ENCODE measurements at regions not wholly inside any gene's neighbourhood (a gene's known extent, or its start where the extent isn't known, plus 50 kb on each side); places are given as distances from the start of the nearest gene placed in this dataset.

GRCh38 chr7:130910949-130911944 is 177.2 kb upstream of the KLF14 start:
- DNase-seq (ENCODE audit: low spot score) (peak; percentile 83), FAIRE-seq (peak; percentile 57)

GRCh38 chr7:130912082-130912861 is 178.3 kb upstream of the KLF14 start:
- DNase-seq (ENCODE audit: low spot score) (peak; percentile 88), FAIRE-seq (peak; percentile 77)

GRCh38 chr7:130912862-130913638 is 179.0 kb upstream of the KLF14 start:
- FAIRE-seq (peak; percentile 95), DNase-seq (ENCODE audit: low spot score) (peak; percentile 100)

GRCh38 chr7:130913639-130914553 is 179.9 kb upstream of the KLF14 start:
- DNase-seq (ENCODE audit: low spot score) (no peak), FAIRE-seq (no peak)

GRCh38 chr7:130914554-130915294 is 180.7 kb upstream of the KLF14 start:
- DNase-seq (ENCODE audit: low spot score), result no peak
- no peak for FAIRE-seq

GRCh38 chr7:130917669-130918128 is 183.7 kb upstream of the KLF14 start:
- FAIRE-seq (peak; percentile 77), DNase-seq (ENCODE audit: low spot score) (peak; percentile 59)

GRCh38 chr7:130918129-130919052 is 184.4 kb upstream of the KLF14 start:
- FAIRE-seq, result no peak
- DNase-seq (ENCODE audit: low spot score), result no peak

- peak; percentile 5 for FAIRE-seq
- no peak for DNase-seq (ENCODE audit: low spot score)
These were observed 185.5 kb upstream of the KLF14 start for GRCh38 chr7:130919316-130920103.

- no peak for DNase-seq (ENCODE audit: low spot score)
- no peak for FAIRE-seq
These were observed 186.1 kb upstream of the KLF14 start for GRCh38 chr7:130920122-130920521.

GRCh38 chr7:130921391-130922180 is 187.6 kb upstream of the KLF14 start:
- peak; percentile 94 for DNase-seq (ENCODE audit: low spot score)
- FAIRE-seq, result peak; percentile 89

GRCh38 chr7:130922206-130923112 is 188.5 kb upstream of the KLF14 start:
- no peak for FAIRE-seq
- DNase-seq (ENCODE audit: low spot score), result no peak

- FAIRE-seq, result no peak
- no peak for DNase-seq (ENCODE audit: low spot score)
These were observed 189.4 kb upstream of the KLF14 start for GRCh38 chr7:130923365-130923764.

- DNase-seq (ENCODE audit: low spot score), result no peak
- no peak for FAIRE-seq
These were observed 189.9 kb upstream of the KLF14 start for GRCh38 chr7:130923930-130924329.

- no peak for FAIRE-seq
- DNase-seq (ENCODE audit: low spot score), result no peak
These were observed 191.3 kb upstream of the KLF14 start for GRCh38 chr7:130925136-130925794.

GRCh38 chr7:130926001-130926691 is 192.1 kb upstream of the KLF14 start:
- DNase-seq (ENCODE audit: low spot score), result no peak
- no peak for FAIRE-seq

All from RCC 7860 (cell line).